ENCODE measurements at regions not wholly inside any gene's neighbourhood (a gene's known extent, or its start where the extent isn't known, plus 50 kb on each side); places are given as distances from the start of the nearest gene placed in this dataset.
"Not testable (repeated sequence)": the region's sequence is repeated elsewhere in the genome, so short reads cannot be mapped to it uniquely, and the experiment has no call there.

GRCh38 chr13:89401264-89401675 is 1730.1 kb downstream of the SLITRK5 start:
- no peak for DNase-seq

- DNase-seq = no peak
Observed at GRCh38 chr13:89402211-89402610, 1731.0 kb downstream of the SLITRK5 start.

GRCh38 chr13:89406096-89406495 is 1734.9 kb downstream of the SLITRK5 start:
- DNase-seq = not testable (repeated sequence)

GRCh38 chr13:89407357-89407756 is 1736.2 kb downstream of the SLITRK5 start:
- no peak for DNase-seq

GRCh38 chr13:89432997-89433396 is 1761.8 kb downstream of the SLITRK5 start:
- DNase-seq = no peak

GRCh38 chr13:89434624-89435023 is 1763.5 kb downstream of the SLITRK5 start:
- DNase-seq = not testable (repeated sequence)

- no peak for DNase-seq
Observed at GRCh38 chr13:89454681-89455080, 1783.5 kb downstream of the SLITRK5 start.

- no peak for DNase-seq
Observed at GRCh38 chr13:89455225-89455624, 1784.1 kb downstream of the SLITRK5 start.

- DNase-seq = no peak
Observed at GRCh38 chr13:89455741-89456140, 1784.6 kb downstream of the SLITRK5 start.

- DNase-seq = no peak
Observed at GRCh38 chr13:89457977-89458376, 1786.8 kb downstream of the SLITRK5 start.

- no peak for DNase-seq
Observed at GRCh38 chr13:89458456-89458855, 1787.3 kb downstream of the SLITRK5 start.

- DNase-seq = not testable (repeated sequence)
Observed at GRCh38 chr13:89460895-89461294, 1789.7 kb downstream of the SLITRK5 start.

- DNase-seq = no peak
Observed at GRCh38 chr13:89465366-89465765, 1794.2 kb downstream of the SLITRK5 start.

- no peak for DNase-seq
Observed at GRCh38 chr13:89468081-89468480, 1796.9 kb downstream of the SLITRK5 start.

GRCh38 chr13:89470901-89471300 is 1799.7 kb downstream of the SLITRK5 start:
- DNase-seq = no peak

- no peak for DNase-seq
Observed at GRCh38 chr13:89474432-89474831, 1803.3 kb downstream of the SLITRK5 start.

- no peak for DNase-seq
Observed at GRCh38 chr13:89486065-89486464, 1814.9 kb downstream of the SLITRK5 start.

GRCh38 chr13:89486709-89487108 is 1815.5 kb downstream of the SLITRK5 start:
- no peak for DNase-seq

GRCh38 chr13:89490661-89491060 is 1819.5 kb downstream of the SLITRK5 start:
- DNase-seq = no peak

GRCh38 chr13:89496478-89496877 is 1825.3 kb downstream of the SLITRK5 start:
- DNase-seq = no peak

GRCh38 chr13:89497658-89498057 is 1826.5 kb downstream of the SLITRK5 start:
- DNase-seq = no peak

GRCh38 chr13:89502286-89502685 is 1831.1 kb downstream of the SLITRK5 start:
- DNase-seq = no peak

GRCh38 chr13:89514534-89515312 is 1832.8 kb upstream of the MIR17HG start:
- no peak for DNase-seq

GRCh38 chr13:89515948-89516347 is 1831.5 kb upstream of the MIR17HG start:
- DNase-seq = no peak
